LNCaP clone FGC (cell line): ENCODE measurements at regions not wholly inside any gene's neighbourhood (a gene's known extent, or its start where the extent isn't known, plus 50 kb on each side); places are given as distances from the start of the nearest gene placed in this dataset.
"Not testable (repeated sequence)": the region's sequence is repeated elsewhere in the genome, so short reads cannot be mapped to it uniquely, and the experiment has no call there.

Experiments
- DNase-seq: peaks from one replicate; pipeline ENCODE4 v3.0.0-alpha.2; 2011; ENCODE audit warnings: low read depth
- H3K4me3 ChIP-seq: 2 replicates; pipeline ENCODE4 v1.5.1; 2011; ENCODE audit warnings: mild to moderate bottlenecking, low read depth, low read length, control low read depth
- CTCF ChIP-seq: IDR thresholded peaks from 2 replicates; pipeline ENCODE4 v1.5.1; 2012; ENCODE audit warnings: mild to moderate bottlenecking; ENCODE audit not compliant: control insufficient read depth, insufficient read depth; ENCODE audit errors: extremely low read depth

DNA sequence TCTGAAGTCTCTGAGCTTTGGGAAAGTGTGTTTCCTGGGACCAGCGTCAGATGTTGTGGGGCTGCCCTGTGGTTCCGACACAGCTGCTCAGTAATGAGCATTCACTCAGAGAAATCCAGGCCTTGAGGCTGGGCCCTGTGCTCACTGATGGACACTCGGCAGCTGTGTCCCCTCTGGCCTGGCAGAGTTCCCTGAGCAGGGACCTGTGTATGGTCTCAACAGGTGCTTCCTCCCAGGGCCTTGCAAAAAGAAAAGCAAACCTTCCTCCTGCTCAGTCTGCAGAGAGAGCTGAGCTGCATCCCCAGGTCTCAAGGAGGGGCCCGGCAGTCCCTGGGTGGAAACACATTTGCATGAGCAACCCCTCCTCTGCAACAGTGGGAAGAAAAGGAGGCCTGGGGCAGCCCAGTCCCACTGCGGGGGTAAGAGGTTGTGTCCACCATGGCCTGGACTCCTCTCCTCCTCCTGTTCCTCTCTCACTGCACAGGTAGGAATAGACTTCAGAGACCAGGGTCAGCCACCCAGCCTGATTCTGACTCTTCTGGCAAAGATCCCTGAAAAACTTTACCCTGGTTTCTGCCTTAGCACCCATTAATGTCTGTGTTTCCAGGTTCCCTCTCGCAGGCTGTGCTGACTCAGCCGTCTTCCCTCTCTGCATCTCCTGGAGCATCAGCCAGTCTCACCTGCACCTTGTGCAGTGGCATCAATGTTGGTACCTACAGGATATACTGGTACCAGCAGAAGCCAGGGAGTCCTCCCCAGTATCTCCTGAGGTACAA is 131.2 kb downstream of the VPREB1 start:
- TF ChIP-seq CTCF, result no peak

GRCh38 chr22:22376352-22376706 is 131.7 kb downstream of the VPREB1 start:
- TF ChIP-seq CTCF, result no peak
- no peak overlapping the region for H3K4me3 ChIP-seq

More for the DNA sequence above, 131.2 kb downstream of the VPREB1 start:
- no peak overlapping the region for H3K4me3 ChIP-seq
- no peak for DNase-seq

DNA sequence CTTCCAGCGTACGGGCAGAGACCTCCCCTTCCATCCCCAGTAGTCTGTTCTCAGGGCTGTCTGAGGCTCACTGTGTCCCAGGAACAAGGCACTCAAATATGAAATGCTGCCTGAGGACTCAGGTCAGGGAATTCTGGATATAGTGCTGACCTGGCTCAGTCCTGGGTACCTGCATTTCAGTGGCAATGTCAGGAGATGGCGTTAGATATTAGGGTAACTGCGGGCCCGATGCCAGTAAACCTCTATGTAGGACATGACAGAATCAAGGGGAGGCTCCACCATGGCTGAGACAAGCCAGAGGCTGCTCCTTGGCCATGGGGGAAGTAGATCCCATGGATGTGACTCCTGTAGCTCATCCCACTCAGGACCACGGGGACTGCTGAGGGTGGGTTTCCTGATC is 131.7 kb downstream of the ZNF280B start:
- H3K4me3 ChIP-seq, DNase-seq: not testable (repeated sequence)

More at GRCh38 chr22:22376352-22376706, 131.7 kb downstream of the VPREB1 start:
- no peak for DNase-seq

- no peak for TF ChIP-seq CTCF
- no peak overlapping the region for H3K4me3 ChIP-seq
- DNase-seq, result no peak
Observed at GRCh38 chr22:22377335-22377734, 131.2 kb downstream of the ZNF280B start.

GRCh38 chr22:22378446-22379415 is 129.8 kb downstream of the ZNF280B start:
- no peak overlapping the region for H3K4me3 ChIP-seq
- DNase-seq, result no peak
- no peak for TF ChIP-seq CTCF

DNA sequence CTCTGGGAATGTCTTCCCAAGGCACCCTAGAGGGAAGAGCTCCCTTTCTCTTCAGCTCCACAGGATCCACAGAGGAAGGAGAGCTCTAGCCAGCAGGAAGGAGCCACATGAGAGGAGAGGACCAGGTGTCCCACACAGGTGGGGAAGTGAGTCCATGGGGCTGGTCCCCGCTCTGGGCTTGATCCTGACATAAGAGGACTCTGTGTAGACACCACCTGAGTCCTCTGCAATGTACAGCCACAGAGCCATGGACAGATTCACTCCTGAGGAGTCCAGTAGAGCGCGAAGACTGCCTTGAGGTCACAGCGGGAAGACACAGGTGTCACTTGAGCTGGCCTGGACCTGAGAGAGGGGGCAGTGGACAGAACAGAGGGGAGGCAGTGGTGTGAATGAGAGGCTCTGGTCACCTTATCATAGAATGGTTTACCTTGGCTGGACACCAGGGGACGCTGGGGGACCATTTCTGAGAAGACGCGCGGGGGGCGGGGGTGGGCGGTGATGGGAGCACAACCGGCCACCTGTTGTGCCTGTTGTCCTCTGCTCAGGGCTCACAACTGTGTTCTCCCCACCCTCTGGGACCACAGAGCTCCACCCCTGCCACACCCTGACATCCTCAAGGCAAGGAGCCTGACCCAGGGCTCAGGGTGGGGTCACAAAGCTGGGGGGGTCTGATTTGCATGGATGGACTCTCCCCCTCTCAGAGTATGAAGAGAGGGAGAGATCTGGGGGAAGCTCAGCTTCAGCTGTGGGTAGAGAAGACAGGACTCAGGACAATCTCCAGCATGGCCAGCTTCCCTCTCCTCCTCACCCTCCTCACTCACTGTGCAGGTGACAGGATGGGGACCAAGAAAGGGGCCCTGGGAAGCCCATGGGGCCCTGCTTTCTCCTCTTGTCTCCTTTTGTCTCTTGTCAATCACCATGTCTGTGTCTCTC is 128.2 kb downstream of the ZNF280B start:
- TF ChIP-seq CTCF, result peak; percentile 19; the same call in 1 of the 2 replicates
- H3K4me3 ChIP-seq, result no peak overlapping the region
- no peak for DNase-seq

GRCh38 chr22:22381292-22381691 is 127.2 kb downstream of the ZNF280B start:
- H3K4me3 ChIP-seq, DNase-seq: not testable (repeated sequence)
